ENCODE measurements at regions not wholly inside any gene's neighbourhood (a gene's known extent, or its start where the extent isn't known, plus 50 kb on each side); places are given as distances from the start of the nearest gene placed in this dataset.
"Not testable (repeated sequence)": the region's sequence is repeated elsewhere in the genome, so short reads cannot be mapped to it uniquely, and the experiment has no call there.

- no peak for DNase-seq (ENCODE audit: low read depth in 1 of 2, low spot score in 1 of 2)
- in situ Hi-C loops (cut with HindIII; ENCODE audit: low pct_unique_long_range_greater_than_20kb, low sequenced_read_pairs) = no loop called here
- no peak for TF ChIP-seq JUND (IDR thresholded peaks at IDR 0.05; ENCODE audit: low read depth)
These were observed 143.5 kb upstream of the TOX3 start for GRCh38 chr16:52690468-52690867.

- no peak for TF ChIP-seq JUND (IDR thresholded peaks at IDR 0.05; ENCODE audit: low read depth)
- no peak for DNase-seq (ENCODE audit: low read depth in 1 of 2, low spot score in 1 of 2)
- in situ Hi-C loops (cut with HindIII; ENCODE audit: low pct_unique_long_range_greater_than_20kb, low sequenced_read_pairs) = no loop called here
These were observed 134.1 kb upstream of the TOX3 start for GRCh38 chr16:52680993-52681392.

- in situ Hi-C loops (cut with HindIII; ENCODE audit: low pct_unique_long_range_greater_than_20kb, low sequenced_read_pairs) = no loop called here
- DNase-seq (ENCODE audit: low read depth in 1 of 2, low spot score in 1 of 2) = no peak
- TF ChIP-seq JUND (IDR thresholded peaks at IDR 0.05; ENCODE audit: low read depth) = no peak
These were observed 130.6 kb upstream of the TOX3 start for GRCh38 chr16:52677501-52677900.

GRCh38 chr16:52676959-52677358 lies 130.0 kb upstream of the TOX3 start:
- TF ChIP-seq JUND (IDR thresholded peaks at IDR 0.05; ENCODE audit: low read depth) = no peak
- in situ Hi-C loops (cut with HindIII; ENCODE audit: low pct_unique_long_range_greater_than_20kb, low sequenced_read_pairs) = no loop called here
- DNase-seq (ENCODE audit: low read depth in 1 of 2, low spot score in 1 of 2) = no peak

GRCh38 chr16:52671590-52671989 lies 124.6 kb upstream of the TOX3 start:
- no peak for DNase-seq (ENCODE audit: low read depth in 1 of 2, low spot score in 1 of 2)
- in situ Hi-C loops (cut with HindIII; ENCODE audit: low pct_unique_long_range_greater_than_20kb, low sequenced_read_pairs) = no loop called here
- TF ChIP-seq JUND (IDR thresholded peaks at IDR 0.05; ENCODE audit: low read depth) = no peak

GRCh38 chr16:52657924-52658323 lies 111.0 kb upstream of the TOX3 start:
- in situ Hi-C loops (cut with HindIII; ENCODE audit: low pct_unique_long_range_greater_than_20kb, low sequenced_read_pairs) = no loop called here
- DNase-seq (ENCODE audit: low read depth in 1 of 2, low spot score in 1 of 2) = no peak
- no peak for TF ChIP-seq JUND (IDR thresholded peaks at IDR 0.05; ENCODE audit: low read depth)

- in situ Hi-C loops (cut with HindIII; ENCODE audit: low pct_unique_long_range_greater_than_20kb, low sequenced_read_pairs); DNase-seq (ENCODE audit: low read depth in 1 of 2, low spot score in 1 of 2): not testable (repeated sequence)
These were observed 109.0 kb upstream of the TOX3 start for GRCh38 chr16:52655916-52656315.

- in situ Hi-C loops (cut with HindIII; ENCODE audit: low pct_unique_long_range_greater_than_20kb, low sequenced_read_pairs); DNase-seq (ENCODE audit: low read depth in 1 of 2, low spot score in 1 of 2): not testable (repeated sequence)
These were observed 108.2 kb upstream of the TOX3 start for GRCh38 chr16:52655156-52655555.

GRCh38 chr16:52652033-52652432 lies 105.1 kb upstream of the TOX3 start:
- in situ Hi-C loops (cut with HindIII; ENCODE audit: low pct_unique_long_range_greater_than_20kb, low sequenced_read_pairs) = no loop called here
- DNase-seq (ENCODE audit: low read depth in 1 of 2, low spot score in 1 of 2) = no peak
- TF ChIP-seq JUND (IDR thresholded peaks at IDR 0.05; ENCODE audit: low read depth) = no peak

GRCh38 chr16:52650789-52651188 lies 103.8 kb upstream of the TOX3 start:
- DNase-seq (ENCODE audit: low read depth in 1 of 2, low spot score in 1 of 2) = no peak
- TF ChIP-seq JUND (IDR thresholded peaks at IDR 0.05; ENCODE audit: low read depth) = no peak
- in situ Hi-C loops (cut with HindIII; ENCODE audit: low pct_unique_long_range_greater_than_20kb, low sequenced_read_pairs) = no loop called here

GRCh38 chr16:52650318-52650717 lies 103.4 kb upstream of the TOX3 start:
- in situ Hi-C loops (cut with HindIII; ENCODE audit: low pct_unique_long_range_greater_than_20kb, low sequenced_read_pairs) = no loop called here
- no peak for TF ChIP-seq JUND (IDR thresholded peaks at IDR 0.05; ENCODE audit: low read depth)
- DNase-seq (ENCODE audit: low read depth in 1 of 2, low spot score in 1 of 2) = peak; percentile 2 to 5

GRCh38 chr16:52649870-52650269 lies 102.9 kb upstream of the TOX3 start:
- in situ Hi-C loops (cut with HindIII; ENCODE audit: low pct_unique_long_range_greater_than_20kb, low sequenced_read_pairs) = no loop called here
- no peak for DNase-seq (ENCODE audit: low read depth in 1 of 2, low spot score in 1 of 2)
- TF ChIP-seq JUND (IDR thresholded peaks at IDR 0.05; ENCODE audit: low read depth) = no peak

- DNase-seq (ENCODE audit: low read depth in 1 of 2, low spot score in 1 of 2) = no peak
- in situ Hi-C loops (cut with HindIII; ENCODE audit: low pct_unique_long_range_greater_than_20kb, low sequenced_read_pairs) = no loop called here
- TF ChIP-seq JUND (IDR thresholded peaks at IDR 0.05; ENCODE audit: low read depth) = no peak
These were observed 100.6 kb upstream of the TOX3 start for GRCh38 chr16:52647588-52647987.

GRCh38 chr16:52643006-52643405 lies 96.1 kb upstream of the TOX3 start:
- in situ Hi-C loops (cut with HindIII; ENCODE audit: low pct_unique_long_range_greater_than_20kb, low sequenced_read_pairs) = no loop called here

GRCh38 chr16:52634528-52634927 lies 87.6 kb upstream of the TOX3 start:
- DNase-seq (ENCODE audit: low read depth in 1 of 2, low spot score in 1 of 2) = no peak
- in situ Hi-C loops (cut with HindIII; ENCODE audit: low pct_unique_long_range_greater_than_20kb, low sequenced_read_pairs) = no loop called here
- TF ChIP-seq JUND (IDR thresholded peaks at IDR 0.05; ENCODE audit: low read depth) = no peak

More at GRCh38 chr16:52643006-52643405, 96.1 kb upstream of the TOX3 start:
- no peak for TF ChIP-seq JUND (IDR thresholded peaks at IDR 0.05; ENCODE audit: low read depth)
- DNase-seq (ENCODE audit: low read depth in 1 of 2, low spot score in 1 of 2) = no peak

All from T47D (cell line).